ENCODE measurements at regions not wholly inside any gene's neighbourhood (a gene's known extent, or its start where the extent isn't known, plus 50 kb on each side); places are given as distances from the start of the nearest gene placed in this dataset.

- no peak for TF ChIP-seq CTCF (IDR thresholded peaks at IDR 0.05 in 4 of 5, conservative IDR thresholded peaks at IDR 0.05 in 1 of 5)
- TF ChIP-seq POLR2A (IDR thresholded peaks at IDR 0.05), result no peak
These were observed 234.8 kb upstream of the SPTLC3 start for GRCh38 chr20:12773936-12774335.
